GM19397 (cell line): ENCODE measurements at regions not wholly inside any gene's neighbourhood (a gene's known extent, or its start where the extent isn't known, plus 50 kb on each side); places are given as distances from the start of the nearest gene placed in this dataset.

Experiments
- ATAC-seq: cut with Tn5 transposase; IDR thresholded peaks from one replicate; pipeline ENCODE4 v1.9.1; 2021; ENCODE audit warnings: mild to moderate bottlenecking, moderate library complexity; ENCODE audit not compliant: unreplicated experiment

DNA sequence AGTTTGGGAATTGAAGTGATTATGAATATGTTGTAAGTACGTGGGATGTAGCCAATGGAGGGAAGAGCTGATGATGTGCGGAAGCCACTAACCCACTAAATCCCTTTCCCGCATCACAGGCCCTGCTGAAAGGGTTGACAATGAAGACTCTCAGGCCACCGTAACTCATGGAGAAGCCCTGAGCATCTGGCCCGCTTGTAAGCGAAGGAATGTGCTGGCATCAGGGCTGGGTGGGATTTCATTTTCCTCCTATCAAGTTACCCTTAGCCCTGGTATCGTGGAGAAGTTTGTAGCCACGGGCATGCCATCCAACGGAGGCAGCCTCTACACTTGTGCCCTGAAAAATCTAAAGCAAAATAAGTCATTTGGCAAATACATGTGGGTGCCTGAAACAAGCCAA is 355.0 kb downstream of the CDH26 start:
- no peak for ATAC-seq

DNA sequence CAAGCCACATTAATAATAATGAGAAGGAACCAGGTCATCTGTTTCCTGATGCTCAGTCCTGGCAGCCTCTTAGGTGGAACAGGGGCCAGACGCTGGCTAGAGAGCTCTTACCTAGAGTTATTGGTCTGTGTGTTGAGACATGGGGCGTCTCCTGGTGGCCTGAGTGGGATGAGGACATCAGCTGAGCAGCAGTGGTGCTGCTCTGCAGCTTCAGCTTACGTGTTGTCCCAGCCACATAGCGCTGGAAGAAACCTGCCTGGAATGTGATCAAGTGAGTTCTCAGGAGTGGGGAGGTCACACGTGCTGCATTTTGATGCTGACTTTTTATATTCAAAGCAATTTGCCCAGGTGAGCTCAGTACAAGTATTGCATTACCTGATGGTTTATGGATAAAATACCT is 355.4 kb downstream of the CDH26 start:
- ATAC-seq, result no peak

DNA sequence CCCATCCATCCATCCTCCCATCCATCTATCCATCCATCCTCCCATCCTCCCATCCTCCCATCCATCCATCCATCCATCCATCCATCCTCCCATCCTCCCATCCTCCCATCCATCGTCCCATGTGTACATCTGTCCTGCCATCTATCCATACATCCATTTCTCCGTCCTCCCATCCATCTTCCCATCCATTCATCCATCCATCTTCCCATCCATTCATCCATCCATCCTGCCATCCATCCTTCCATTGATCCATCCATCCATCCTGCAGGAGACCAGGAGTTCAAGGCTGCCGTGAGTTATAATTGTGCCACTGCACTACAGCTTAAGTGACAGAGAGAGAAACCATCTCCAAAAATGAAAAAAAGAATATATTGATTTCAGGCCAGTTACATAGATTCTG is 356.5 kb downstream of the CDH26 start:
- ATAC-seq, result no peak

DNA sequence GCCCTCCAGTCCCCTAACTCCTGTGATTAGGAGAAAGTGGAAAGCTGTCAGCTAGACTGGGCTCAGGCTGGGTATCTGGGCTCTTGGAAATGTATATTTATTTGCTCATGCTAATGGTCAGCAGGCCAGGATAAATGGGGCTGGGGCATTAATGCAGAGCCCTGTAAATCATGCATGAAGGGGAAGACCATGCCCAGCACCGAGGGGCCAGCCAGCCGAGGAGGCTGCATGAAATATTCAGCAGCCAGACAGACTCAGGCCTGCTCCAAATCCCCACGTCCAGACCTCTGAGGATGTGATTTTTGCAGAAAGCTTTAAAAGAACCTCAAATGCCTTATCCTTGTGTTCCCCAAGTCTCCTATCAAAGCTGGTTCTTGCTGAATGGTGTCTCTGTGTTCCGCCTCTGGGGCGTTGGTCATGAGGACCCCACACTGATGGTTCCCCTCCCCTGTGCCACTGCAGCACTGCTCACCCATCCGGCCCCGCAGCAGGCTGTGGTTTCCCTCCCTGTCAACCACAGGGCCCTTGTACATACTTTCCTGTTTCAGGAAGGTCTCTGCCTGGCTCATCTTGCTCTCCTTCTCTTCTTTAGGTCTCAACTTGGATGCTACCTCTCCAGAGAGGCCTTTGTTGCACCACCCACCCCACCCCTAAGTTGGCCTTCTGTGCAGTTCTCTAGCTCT is 358.4 kb downstream of the CDH26 start:
- no peak for ATAC-seq

DNA sequence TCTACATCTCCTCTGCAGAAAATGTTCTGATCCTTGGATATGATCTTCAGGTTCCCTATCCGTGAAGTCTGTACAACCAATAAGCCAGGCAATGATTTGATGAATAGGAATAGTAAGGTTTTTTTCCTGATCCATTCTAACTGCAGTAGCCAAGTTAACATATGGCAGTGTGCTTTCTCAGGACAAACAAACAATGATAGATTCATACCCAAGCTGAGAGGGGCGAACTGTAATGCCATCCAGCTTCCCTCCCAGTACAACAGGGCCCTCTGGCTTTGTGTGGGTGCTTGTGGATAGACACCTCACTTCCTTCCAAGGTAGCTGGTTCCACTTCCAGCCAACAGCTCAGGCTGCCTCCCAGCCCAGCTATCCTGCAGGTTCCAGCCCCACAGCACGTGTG is 359.2 kb downstream of the CDH26 start:
- no peak for ATAC-seq

DNA sequence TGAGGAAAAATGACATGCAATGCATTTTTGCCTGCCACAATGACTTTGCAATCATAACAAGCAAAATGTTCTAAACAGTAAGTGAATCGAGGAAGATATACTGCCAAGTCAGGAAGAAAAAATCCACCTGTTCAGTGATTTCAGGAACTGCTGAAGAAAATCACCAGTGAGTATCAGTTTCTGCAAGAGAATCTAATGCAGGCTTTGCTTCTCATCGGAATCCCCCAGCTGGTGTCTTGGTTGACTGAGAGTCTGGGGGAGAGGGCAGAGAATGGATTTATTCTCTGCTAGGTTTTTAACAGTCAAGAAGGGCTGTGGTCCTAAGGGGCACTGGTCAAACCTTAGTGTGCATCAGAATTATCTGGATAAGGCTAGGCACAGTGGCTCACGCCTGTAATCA is 363.4 kb downstream of the CDH26 start:
- no peak for ATAC-seq

DNA sequence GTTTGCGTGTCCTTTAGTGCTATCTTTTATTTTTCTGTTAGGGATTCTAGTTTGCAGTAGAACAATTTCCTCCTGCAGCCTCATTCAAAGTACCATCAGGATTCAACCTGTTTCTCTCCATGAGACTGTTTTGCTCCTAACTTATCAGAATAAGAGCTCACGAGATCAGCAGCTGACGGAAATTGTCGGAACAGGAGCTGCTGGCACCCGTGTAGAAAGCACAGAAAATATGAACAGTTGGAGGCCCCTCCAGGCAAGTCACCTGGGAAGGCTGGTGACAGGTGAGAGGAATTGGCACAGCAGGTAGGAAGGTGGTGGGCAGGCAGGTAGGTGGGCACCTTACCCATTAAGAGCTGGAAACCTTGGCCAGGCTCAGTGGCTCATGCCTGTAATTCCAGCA is 368.6 kb downstream of the CDH26 start:
- ATAC-seq, result no peak

DNA sequence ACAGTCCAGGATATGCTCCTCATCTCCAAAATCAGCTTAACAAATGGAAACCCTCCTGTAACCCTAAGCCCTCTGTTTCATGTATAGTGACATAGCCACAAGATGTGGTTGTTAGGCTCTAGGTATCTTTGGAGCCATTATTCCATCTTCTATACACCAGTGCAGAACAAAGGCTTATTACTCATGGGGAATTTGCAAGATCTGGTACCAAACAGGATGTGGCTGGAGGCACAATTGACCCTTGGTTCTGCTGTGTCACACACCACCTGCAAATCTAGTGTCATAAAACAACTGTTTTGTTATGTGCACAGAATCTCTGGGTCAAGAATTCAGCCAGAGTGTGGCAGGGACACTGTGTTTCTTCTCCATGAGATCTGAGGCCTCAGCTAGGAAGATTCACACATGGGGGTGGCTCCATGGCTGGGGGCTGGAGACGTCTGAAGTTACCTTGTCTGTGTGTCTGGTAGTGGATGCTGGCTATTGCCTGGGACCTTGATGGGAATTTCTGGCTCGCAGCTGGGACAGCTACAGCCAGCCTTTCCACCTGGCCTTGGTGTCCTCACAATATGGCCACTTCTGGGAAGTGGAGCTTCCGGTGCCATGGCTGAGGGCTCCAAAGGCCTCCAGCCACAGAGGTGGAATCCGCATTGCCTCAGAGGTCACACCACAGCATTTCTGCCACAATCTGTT is 369.9 kb downstream of the CDH26 start:
- ATAC-seq, result no peak

DNA sequence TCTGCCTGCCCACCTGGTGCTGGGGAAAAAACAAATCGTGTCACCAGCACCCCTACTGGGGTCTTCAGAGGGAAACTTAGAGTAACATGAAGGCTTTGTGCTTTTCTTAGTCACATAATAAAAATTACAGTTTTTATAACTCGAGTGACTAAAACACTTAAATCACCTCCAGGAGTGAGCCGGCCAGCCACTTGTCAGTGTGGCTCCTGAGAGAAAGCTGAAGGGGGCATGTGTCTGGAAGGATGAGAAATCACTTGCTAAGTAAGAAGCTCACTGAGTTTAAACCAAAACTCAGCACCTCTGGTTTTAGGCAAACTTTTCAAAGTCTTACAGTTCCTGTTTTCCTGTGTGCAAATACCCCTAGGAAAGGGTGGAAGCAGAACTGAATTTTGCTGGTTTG is 372.2 kb downstream of the CDH26 start:
- ATAC-seq, result no peak

DNA sequence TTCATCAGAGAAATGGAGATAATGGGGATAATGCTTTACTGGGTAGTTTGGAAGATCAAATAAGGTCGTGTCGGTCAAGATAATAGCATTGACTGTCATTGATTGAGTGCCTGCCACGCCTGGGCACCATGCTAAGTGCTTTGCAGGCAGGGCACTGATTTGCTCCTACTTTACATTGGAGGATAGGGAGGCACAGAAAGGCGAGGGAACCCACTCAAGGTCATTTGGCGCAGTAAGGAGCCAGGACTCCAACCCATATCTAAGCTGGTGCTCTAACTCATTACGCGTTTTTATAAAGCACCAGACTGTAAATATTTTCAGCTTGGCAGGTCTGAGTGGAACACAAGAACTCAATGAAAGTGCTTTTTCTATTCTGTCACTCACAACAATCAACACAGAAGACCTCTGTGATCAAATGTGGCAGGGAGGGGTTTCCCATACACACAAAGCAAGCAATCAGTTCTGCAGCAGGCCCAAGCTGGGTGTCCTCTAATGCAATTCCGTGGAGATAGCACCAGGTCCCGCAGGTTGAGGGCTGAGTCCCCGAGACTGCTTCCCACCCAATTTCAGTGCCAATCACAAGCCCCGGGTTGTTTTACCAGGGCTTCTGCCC is 373.6 kb downstream of the CDH26 start:
- no peak for ATAC-seq

DNA sequence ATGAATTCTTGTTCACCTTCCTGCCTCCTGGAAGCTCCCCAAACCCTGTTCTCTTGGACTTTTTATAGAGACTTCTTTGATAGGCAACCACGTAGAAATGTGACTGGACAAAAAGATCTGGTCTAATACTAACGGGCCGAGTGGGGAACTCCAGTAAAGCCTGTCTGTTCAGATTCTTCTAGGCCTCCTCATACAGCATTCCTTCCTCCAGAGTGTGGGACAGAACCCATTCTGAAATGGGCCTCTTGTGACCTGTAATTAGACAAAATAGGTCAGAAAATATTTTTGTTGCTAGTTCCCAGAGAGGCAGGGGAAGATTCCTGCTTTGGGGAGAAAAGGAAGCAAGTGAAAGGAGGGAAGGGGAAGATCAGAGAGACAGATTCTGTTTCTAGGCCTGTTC is 374.3 kb downstream of the CDH26 start:
- ATAC-seq, result no peak

DNA sequence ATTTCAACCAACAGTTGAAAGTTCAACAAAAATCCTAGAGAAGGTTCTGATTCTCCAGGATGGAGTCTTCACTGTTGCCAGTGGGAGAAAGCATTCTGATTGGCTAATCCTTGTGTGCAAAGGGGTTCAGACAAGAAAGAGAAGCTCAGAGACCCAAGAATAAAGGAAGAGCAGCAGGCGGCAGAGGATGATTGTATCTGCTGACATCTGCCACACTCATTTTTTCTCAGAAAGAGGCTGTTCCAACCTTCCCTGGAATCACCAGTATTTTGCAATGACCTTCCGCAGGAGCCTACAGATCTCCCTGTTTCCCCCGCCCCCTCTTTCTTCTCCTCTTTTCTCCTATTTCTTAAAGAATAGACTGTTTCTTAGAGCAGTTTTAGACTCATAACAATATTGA is 376.7 kb downstream of the CDH26 start:
- no peak for ATAC-seq

DNA sequence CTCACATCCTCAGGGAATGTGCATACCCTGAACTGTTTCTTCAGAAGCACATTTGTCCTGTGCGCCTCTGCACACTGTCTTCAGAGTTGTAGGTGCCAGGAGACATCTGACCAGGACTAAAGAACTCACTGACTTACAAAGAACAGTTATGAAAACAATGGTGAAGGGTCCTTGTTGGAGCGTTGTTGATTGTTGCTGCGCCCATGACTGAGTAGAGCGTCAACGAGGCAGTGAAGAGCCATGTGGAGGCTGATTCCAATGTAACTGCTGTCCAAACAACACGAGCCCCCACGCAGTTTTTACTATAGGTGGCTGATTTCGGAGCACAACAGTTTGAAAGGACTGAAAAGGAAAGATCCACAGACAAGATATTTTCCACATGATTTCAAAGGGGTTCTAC is 380.3 kb downstream of the CDH26 start:
- ATAC-seq, result no peak

DNA sequence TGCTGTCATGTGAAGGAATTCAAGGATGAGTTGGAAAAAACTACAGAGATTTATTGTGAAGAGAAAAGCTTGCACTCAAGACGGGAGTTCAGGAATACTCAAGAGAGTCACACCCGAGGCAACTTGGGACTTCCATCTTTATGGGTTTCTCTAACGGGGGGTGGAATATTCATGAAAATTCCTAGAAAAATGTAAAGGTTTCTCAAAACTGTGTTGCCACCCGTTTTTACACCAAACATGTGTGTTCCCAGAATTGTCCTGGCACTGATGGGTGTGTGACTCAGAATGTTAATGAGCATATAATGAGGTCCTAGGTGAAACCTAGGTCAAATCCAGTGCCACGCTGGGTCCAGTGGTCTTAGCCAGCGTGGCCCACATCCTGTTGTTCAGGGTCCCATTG is 381.5 kb downstream of the CDH26 start:
- ATAC-seq, result no peak

DNA sequence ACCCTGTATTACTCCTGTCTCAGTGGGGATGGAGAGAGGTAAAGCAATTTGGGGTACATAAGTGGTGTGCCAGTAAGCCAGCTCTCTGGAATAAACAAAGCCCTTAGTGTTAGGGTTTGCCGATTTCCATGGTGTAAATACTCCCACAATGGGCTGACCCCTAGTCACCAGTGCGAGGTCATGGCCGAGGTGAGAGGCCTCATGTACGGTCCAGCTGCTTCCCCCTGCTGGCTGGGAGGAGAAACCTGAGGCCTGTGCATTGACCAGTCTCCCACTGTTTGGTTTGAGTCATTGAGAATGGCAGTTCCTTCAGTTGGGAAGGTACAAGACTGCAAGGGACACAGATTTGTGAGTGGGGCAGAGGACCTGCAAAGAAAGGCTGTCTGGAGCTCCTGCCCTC is 382.0 kb downstream of the CDH26 start:
- no peak for ATAC-seq

DNA sequence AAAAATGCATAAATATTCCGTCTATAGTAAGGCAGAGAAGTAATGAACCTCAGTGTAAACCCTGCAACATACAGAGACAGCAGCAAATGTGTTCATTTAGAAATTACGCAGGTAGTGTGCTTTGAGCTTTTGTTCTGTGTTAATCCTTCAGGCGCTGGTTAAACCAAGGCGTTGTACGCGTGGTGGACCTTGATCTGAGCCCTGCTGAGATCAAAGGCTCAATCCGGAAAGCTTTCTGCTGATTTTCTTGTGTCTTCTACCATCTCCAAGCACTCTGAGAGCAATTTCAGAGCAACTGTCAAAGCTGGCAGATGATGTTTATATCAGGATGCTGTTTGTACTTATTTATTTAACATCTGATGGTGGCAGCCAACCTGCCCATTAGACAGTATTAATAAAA is 382.8 kb downstream of the CDH26 start:
- ATAC-seq, result no peak

DNA sequence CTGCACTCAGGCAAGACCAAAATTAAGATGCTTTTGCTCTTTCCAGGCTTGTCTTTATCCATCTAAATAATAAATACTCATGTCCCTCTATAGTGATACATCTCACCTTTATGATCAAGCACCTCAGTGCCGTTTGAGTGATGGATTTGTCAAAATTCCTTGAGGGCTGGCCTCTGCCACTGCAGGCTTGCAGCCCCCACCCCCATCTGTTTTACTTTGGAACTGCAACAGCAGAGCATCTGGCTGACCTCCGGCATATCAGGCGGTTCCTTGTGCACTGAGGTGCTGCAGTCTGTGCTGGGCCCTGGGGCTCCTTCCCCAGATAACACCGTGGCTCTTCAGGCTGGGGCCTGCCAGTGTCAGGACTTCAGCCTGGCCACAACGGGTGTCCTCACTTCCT is 386.9 kb downstream of the CDH26 start:
- ATAC-seq, result no peak

DNA sequence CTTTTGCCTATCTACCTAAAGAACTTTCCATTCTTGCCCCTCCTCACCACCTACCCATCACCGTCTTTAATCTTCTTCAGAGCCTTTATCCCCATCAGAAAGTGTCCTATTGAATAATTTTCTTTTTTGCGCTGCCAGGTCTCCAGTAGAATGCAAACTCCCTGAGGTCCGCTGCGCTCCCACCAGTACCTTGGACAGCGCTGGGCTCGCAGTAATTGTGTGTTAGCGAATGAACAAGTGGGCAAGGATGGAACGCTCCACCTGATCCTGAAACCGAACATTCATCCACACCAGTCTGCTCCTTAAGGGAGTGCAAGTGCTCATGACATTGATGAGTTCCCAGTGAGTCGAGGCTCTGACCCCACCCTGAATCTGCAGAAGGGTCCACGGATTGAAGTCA is 391.2 kb downstream of the CDH26 start:
- no peak for ATAC-seq

DNA sequence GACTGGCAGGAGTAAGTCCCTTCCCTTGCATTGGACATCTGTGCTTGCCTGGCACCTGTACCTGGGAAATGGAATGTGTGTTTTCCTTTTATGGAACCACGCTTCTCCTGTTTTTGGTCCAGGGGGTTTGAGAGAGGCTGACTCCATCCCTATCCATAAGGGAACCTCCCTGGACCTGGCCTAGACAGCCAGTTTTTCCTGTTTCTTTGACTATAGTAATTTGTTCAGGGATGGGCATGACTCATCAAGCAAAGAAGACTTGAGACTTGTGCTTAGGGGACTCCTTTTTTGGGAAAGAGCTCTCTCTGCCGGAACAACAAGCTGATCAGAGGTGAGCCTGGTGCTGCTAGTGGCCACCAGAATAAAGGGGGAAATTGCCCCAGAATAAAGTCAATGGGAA is 393.8 kb downstream of the CDH26 start:
- ATAC-seq, result no peak

DNA sequence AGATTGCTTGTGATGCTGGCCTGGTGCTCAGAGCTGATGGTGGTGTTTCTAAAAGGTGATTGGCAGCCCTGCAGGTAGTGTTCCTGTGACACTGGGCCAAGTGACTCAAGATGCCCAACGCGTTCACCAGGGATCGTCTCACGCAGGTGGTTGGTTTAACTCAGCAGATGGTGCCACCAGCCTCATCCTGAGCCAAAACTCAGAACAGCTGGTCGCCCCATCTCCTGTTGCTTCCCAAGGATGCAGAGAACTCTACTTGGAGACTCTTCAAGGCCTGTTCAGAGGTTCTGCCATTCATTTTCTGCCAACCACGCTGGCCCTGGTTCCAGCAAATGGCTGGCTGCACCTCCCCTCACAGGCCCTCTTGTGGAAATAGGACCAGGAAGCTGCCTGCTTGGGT is 394.4 kb downstream of the CDH26 start:
- no peak for ATAC-seq

DNA sequence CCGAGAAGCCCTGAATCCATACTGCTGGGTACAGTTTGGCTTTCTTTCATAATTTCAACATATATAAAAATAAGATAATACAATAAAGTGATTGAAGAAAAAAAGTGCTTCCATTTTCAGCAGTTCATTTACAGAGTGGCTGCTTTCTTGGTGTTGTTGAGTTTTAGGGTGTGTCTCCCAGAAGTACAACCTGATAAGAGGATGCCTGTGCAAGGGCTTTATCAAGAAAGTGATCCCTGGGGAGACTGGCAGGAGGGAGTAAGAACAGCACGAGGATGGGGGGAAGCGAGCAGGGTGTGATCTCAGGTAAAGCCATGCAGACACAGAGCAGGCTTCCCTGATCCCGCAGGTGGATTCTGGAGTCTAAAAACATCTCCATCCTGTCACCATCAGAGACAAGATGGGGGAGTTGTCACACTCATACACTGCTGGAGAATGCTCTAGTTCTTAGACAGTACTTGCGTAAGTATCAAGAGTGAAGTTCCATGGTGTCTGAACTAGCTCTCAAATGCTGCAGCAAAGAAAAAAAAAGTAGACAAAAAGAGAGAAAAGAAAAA is 395.9 kb downstream of the CDH26 start:
- ATAC-seq, result no peak

DNA sequence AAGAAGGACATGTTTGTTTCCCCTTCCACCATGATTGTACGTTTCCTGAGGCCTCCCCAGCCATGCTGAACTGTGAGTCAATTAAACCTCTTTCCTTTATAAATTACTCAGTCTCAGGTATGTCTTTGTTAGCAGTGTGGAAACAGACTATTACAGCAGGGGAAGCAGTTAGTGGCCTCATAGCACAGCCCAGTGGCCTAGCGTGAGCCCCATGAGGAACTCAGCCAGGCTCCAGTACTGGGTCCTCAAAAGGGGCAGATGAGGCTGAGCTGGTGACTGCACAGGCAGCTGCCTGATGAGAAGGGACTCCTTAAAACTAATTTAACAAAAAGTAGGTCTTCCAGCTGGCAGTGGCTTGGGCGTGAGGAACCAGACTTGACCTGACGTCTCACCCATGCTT is 399.9 kb downstream of the CDH26 start:
- ATAC-seq, result no peak
